Right cardiac atrium (tissue), 5 donors: ENCODE measurements at regions not wholly inside any gene's neighbourhood (a gene's known extent, or its start where the extent isn't known, plus 50 kb on each side); places are given as distances from the start of the nearest gene placed in this dataset.

ENCODE experiments used
- ATAC-seq, 2 donors: fragments of 200-7000 bp; cut with Tn5 transposase; one replicate each; pipeline versions ENCODE4 v1.8.0 to v1.9.1; 2020; ENCODE audit warnings: moderate library complexity in 2 of 2, mild to moderate bottlenecking in 1 of 2
- DNase-seq, 3 donors: peaks; one replicate each; pipeline ENCODE4 v3.0.0-alpha.2; 2020
- H3K27ac ChIP-seq: one replicate; pipeline ENCODE4 v1.5.1; 2013; ENCODE audit warnings: mild to moderate bottlenecking, low read length, control low read depth, moderate library complexity
- H3K27me3 ChIP-seq: one replicate; pipeline ENCODE4 v1.6.1; 2013; ENCODE audit not compliant: control insufficient read depth, insufficient read depth
- H3K4me1 ChIP-seq: one replicate; pipeline ENCODE4 v1.6.1; 2013; ENCODE audit warnings: low read length; ENCODE audit not compliant: control insufficient read depth, insufficient read depth
- H3K4me3 ChIP-seq: one replicate; pipeline ENCODE4 v1.5.1; 2013; ENCODE audit warnings: low read length, control low read depth
- H3K9me3 ChIP-seq: one replicate; pipeline ENCODE4 v1.6.1; 2013; ENCODE audit warnings: low read length; ENCODE audit not compliant: control insufficient read depth
- WGBS: extraction: QIAGEN DNeasy Blood & Tissue Kit; methylation state at CpG from one replicate; pipeline ENCODE4 v1.1.7; 2013; 5-methylcytosine and 5-hydroxymethylcytosine counted together
- intact Hi-C, 4 donors: fragments of 100-400 bp; cut with DNase I; formaldehyde crosslinking; loops; one replicate each; pipeline versions ENCODE4 v1.11.0 to v1.14.0; 2022 to 2023
- donor health status: healthy with polysubstance abuse.
- donor health status: DM: no; HTN: yes; CAD: no.
- donor health status: DM: no; HTN: no; CAD: no.
- donor health status: DM: no; HTN: yes; CAD: no; lungs with severe emphysema.
- donor health status: DM: yes; HTN: yes; CAD: no.

GRCh38 chr16:74030000-74030706, 266.5 kb upstream of the PSMD7 start:
- no peaks in the 10 kb centered on the region for H3K9me3 ChIP-seq
- H3K27me3 ChIP-seq, result no peaks in the 10 kb centered on the region
- ATAC-seq, result no peak
- 66% methylated on average over 10 of the region's 10 CpGs for WGBS
- no peak for DNase-seq
- intact Hi-C loops, result no loop called here
- no peaks in the 10 kb centered on the region for H3K4me1 ChIP-seq
- no peak overlapping the region for H3K4me3 ChIP-seq
- no peak overlapping the region for H3K27ac ChIP-seq

- intact Hi-C loops, result no loop called here
- 67% methylated on average over 9 of the region's 9 CpGs for WGBS
- ATAC-seq (no peak), DNase-seq (no peak)
- Histone ChIP-seq H3K4me1 (no peaks in the 10 kb centered on the region), H3K27ac (no peak overlapping the region), H3K4me3 (no peak overlapping the region), H3K27me3 (no peaks in the 10 kb centered on the region), H3K9me3 (no peaks in the 10 kb centered on the region)
Measured at GRCh38 chr16:74029115-74029792, 267.4 kb upstream of the PSMD7 start.

DNA sequence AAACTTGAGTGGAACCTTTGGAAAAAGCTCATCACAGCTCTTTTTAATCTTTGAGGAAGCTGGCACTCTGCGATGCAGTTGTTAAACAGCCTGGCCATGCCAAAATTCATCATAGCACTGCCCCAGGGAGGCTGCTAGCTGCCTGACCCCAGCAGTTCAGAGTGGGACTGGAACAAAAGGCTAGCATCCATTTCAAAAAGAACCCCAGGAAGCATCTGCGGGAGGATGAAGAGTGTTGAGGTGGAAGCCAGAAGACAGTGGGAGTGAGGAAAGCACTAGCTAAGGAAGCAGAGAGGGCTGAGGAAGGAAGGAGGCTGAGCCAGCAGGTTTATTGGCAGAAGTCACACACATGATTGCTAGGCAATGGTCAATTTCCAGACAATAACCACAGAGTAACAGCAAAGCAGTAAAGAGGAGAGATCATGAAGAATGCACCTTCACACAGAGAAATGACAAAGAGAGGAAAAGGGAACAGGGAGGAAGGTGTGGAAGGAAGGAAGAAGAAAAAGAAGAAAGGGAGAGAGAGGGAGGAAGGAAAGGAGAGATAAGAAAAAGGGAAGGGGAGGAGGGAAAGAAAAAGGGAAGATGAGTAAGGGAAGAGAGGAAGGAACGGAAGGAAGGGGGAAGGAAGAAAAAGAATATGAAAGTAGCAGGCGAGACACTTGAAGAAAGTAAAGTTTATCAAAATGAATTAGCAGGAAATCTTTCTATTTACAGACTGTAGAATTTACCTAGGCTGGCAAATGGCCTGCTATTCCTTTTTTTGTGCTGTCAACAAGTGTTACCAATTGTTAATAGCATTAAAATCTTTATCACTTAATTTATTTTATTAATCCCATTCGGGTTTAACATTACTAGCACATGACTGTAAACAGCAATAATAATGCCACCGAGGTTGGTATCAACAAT, 270.0 kb upstream of the PSMD7 start:
- H3K27me3 ChIP-seq, result no peaks in the 10 kb centered on the region
- ATAC-seq (no peak), DNase-seq (no peak)
- 33% methylated on average over 6 of the region's 6 CpGs for WGBS
- H3K27ac ChIP-seq, result no peak overlapping the region
- H3K9me3 ChIP-seq, result no peaks in the 10 kb centered on the region
- intact Hi-C loops, result no loop called here
- no peaks in the 10 kb centered on the region for H3K4me1 ChIP-seq
- no peak overlapping the region for H3K4me3 ChIP-seq

DNA sequence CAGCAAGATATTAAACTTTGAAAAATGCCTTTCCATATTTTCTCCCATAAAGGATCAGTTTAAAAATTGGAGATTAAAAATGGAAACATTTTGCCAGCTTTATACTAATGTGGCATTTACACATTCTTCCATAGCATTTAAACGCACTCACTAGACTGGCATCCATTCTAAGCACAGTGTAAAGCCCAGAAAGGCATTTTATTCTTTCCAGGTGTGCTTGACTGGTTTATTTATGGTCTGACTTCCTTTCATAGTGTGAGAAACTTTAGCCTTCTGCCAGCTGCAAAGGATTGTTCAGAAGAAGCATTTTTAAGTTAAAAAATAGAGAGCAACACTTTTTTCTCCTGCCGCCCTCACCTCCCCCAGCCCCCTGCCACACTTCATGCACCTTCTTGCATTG, 271.7 kb upstream of the PSMD7 start:
- H3K9me3 ChIP-seq, result no peaks in the 10 kb centered on the region
- 78% methylated on average over 2 of the region's 2 CpGs for WGBS
- no peak for ATAC-seq
- no peak overlapping the region for H3K27ac ChIP-seq
- H3K4me3 ChIP-seq, result no peak overlapping the region
- H3K4me1 ChIP-seq, result no peaks in the 10 kb centered on the region
- H3K27me3 ChIP-seq, result no peaks in the 10 kb centered on the region
- no peak for DNase-seq
- intact Hi-C loops, result no loop called here

DNA sequence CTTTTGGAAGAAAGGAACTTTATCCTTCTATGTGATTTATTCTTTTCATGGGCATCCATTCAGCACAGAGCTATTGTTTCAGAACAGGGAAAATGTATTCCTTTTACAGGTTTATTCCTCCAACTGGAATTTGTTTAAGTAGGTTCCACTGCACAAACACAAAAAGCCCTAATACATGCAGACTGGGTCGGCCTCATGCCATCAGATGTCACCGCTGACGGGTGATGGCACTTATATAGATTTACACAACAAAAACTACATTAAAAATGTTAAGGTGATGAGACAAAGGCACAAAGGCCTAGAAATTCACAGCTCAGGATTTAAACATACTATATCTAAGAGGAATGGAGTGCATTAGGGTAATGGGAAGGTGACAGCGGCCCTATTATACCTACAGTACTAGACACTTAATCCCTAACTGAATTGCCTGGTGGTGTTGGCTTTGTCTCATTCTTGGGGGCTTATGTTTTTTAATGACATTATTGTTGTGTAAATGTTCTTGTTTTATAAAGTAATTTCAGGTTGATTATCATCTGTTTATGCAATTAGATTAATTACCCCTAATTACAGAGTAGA, 276.4 kb upstream of the PSMD7 start:
- H3K9me3 ChIP-seq, result no peaks in the 10 kb centered on the region
- H3K27ac ChIP-seq, result no peak overlapping the region
- 79% methylated on average over 4 of the region's 4 CpGs for WGBS
- no peak for DNase-seq
- intact Hi-C loops, result no loop called here
- no peak overlapping the region for H3K4me3 ChIP-seq
- ATAC-seq, result no peak
- no peaks in the 10 kb centered on the region for H3K27me3 ChIP-seq
- no peaks in the 10 kb centered on the region for H3K4me1 ChIP-seq

DNA sequence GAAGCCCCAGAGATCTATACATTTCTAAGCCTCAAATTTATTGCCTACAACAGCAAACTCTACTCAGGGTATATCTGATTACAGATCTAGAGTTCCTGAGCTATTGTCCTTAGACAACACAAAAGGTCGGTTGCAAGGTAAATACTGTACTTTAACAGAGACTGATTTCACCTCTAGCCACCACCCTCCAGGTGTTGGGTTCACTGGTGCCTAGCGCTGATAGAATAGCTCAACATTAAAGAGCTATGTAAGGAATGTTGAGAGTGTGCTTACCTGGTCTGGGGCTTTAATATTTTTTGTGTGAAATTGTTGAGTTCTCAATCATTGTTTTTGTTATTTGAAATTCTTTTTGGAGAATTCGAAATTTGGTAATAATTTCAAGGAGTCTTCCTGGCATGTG, 277.0 kb upstream of the PSMD7 start:
- Histone ChIP-seq H3K27me3 (no peaks in the 10 kb centered on the region), H3K4me3 (no peak overlapping the region), H3K9me3 (no peaks in the 10 kb centered on the region), H3K27ac (no peak overlapping the region), H3K4me1 (no peaks in the 10 kb centered on the region)
- intact Hi-C loops, result no loop called here
- 55% methylated on average over 3 of the region's 3 CpGs for WGBS
- DNase-seq (no peak), ATAC-seq (no peak)

- Histone ChIP-seq H3K4me1 (no peaks in the 10 kb centered on the region), H3K4me3 (no peak overlapping the region), H3K9me3 (no peaks in the 10 kb centered on the region), H3K27me3 (no peaks in the 10 kb centered on the region), H3K27ac (no peak overlapping the region)
- intact Hi-C loops, result no loop called here
- ATAC-seq, result no peak
- DNase-seq, result no peak
Measured at GRCh38 chr16:74015953-74016352, 280.7 kb upstream of the PSMD7 start.

GRCh38 chr16:73998707-73999106, 297.9 kb upstream of the PSMD7 start:
- H3K4me3 ChIP-seq, result no peak overlapping the region
- H3K27ac ChIP-seq, result no peak overlapping the region
- intact Hi-C loops, result no loop called here
- no peaks in the 10 kb centered on the region for H3K27me3 ChIP-seq
- no peaks in the 10 kb centered on the region for H3K9me3 ChIP-seq
- no peak for ATAC-seq
- WGBS, result 56% methylated on average over 2 of the region's 2 CpGs
- DNase-seq, result no peak
- H3K4me1 ChIP-seq, result no peaks in the 10 kb centered on the region

DNA sequence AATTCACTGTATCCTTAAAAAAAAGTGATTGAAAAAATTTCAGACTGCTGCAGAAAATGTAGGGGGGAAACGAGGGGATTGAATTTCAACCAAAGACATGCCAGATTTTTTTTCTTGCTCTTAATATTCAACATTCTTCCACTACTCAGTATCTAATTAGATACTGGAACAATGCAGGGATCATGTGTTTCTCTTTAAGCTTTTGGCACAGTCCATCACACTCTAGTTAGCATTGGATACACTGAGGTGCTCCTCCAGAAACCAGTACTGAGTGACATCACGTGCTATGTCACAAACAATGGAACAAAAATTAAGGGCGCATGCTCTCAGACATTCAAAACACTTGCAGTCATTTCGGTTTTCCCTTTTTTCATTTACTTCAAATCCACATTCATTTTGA, 298.6 kb upstream of the PSMD7 start:
- Histone ChIP-seq H3K27me3 (no peaks in the 10 kb centered on the region), H3K9me3 (no peaks in the 10 kb centered on the region), H3K27ac (no peak overlapping the region), H3K4me1 (no peaks in the 10 kb centered on the region), H3K4me3 (no peak overlapping the region)
- intact Hi-C loops, result no loop called here
- ATAC-seq (no peak), DNase-seq (no peak)
- 49% methylated on average over 4 of the region's 4 CpGs for WGBS

GRCh38 chr16:73997340-73997711, 299.3 kb upstream of the PSMD7 start:
- intact Hi-C loops, result no loop called here
- H3K9me3 ChIP-seq, result no peaks in the 10 kb centered on the region
- no peak overlapping the region for H3K27ac ChIP-seq
- 66% methylated on average over 3 of the region's 3 CpGs for WGBS
- no peak for DNase-seq
- H3K4me1 ChIP-seq, result no peaks in the 10 kb centered on the region
- H3K27me3 ChIP-seq, result no peaks in the 10 kb centered on the region
- no peak overlapping the region for H3K4me3 ChIP-seq
- no peak for ATAC-seq
